C4-2B (cell line): ENCODE measurements at regions not wholly inside any gene's neighbourhood (a gene's known extent, or its start where the extent isn't known, plus 50 kb on each side); places are given as distances from the start of the nearest gene placed in this dataset.

Source experiments
- ZFX ChIP-seq: fragments of 450-650 bp; IDR thresholded peaks from 2 replicates; pipeline ENCODE4 v1.6.1; 2017
- TF ChIP-seq, protein P1 (sequence below): fragments of 450-650 bp; conservative IDR thresholded peaks from 2 replicates; pipeline ENCODE4 v1.5.1; 2017; ENCODE audit warnings: mild to moderate bottlenecking

DNA sequence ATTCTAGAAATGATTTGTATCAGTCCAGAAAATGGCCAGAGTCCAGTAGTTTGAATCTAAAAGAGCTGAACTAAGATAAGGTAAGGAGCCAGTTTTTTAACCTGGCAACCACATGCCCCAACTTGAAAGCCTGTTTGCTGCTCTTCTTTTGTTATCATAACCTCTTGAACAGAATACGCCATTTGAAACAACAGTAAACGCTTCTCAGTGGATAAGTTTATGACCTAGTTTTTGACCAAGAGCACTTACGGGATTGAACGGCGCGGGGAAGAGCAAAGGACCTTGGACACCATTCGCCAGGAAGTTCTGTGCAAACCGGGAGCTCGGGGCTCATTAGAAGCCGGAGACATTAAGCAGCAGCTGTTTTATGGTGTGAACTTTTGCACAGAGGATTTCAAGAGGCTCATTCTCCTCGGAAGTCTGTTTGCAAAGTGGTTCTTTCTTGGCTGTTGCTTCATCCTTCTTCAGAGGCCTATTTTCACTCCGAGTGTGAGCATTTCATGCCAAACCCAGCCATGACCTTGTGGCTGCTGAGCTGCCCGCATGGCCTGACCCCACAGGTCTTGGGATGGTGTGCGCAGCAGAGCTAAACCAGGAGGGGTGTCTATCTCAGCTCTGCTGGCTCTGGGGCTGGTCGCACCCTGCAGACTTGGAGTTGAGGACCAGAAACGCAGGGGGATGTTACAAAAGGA, 215.1 kb downstream of the SOX4 start:
- TF ChIP-seq, protein P1, sequence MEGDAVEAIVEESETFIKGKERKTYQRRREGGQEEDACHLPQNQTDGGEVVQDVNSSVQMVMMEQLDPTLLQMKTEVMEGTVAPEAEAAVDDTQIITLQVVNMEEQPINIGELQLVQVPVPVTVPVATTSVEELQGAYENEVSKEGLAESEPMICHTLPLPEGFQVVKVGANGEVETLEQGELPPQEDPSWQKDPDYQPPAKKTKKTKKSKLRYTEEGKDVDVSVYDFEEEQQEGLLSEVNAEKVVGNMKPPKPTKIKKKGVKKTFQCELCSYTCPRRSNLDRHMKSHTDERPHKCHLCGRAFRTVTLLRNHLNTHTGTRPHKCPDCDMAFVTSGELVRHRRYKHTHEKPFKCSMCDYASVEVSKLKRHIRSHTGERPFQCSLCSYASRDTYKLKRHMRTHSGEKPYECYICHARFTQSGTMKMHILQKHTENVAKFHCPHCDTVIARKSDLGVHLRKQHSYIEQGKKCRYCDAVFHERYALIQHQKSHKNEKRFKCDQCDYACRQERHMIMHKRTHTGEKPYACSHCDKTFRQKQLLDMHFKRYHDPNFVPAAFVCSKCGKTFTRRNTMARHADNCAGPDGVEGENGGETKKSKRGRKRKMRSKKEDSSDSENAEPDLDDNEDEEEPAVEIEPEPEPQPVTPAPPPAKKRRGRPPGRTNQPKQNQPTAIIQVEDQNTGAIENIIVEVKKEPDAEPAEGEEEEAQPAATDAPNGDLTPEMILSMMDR: no peak
- no peak for TF ChIP-seq ZFX
